GM21526 (cell line): ENCODE measurements at regions not wholly inside any gene's neighbourhood (a gene's known extent, or its start where the extent isn't known, plus 50 kb on each side); places are given as distances from the start of the nearest gene placed in this dataset.
"Not testable (repeated sequence)": the region's sequence is repeated elsewhere in the genome, so short reads cannot be mapped to it uniquely, and the experiment has no call there.

Experiments used
- ATAC-seq: cut with Tn5 transposase; IDR thresholded peaks from one replicate; pipeline ENCODE4 v1.9.1; 2021; ENCODE audit warnings: moderate library complexity; ENCODE audit not compliant: unreplicated experiment, low FRiP score

DNA sequence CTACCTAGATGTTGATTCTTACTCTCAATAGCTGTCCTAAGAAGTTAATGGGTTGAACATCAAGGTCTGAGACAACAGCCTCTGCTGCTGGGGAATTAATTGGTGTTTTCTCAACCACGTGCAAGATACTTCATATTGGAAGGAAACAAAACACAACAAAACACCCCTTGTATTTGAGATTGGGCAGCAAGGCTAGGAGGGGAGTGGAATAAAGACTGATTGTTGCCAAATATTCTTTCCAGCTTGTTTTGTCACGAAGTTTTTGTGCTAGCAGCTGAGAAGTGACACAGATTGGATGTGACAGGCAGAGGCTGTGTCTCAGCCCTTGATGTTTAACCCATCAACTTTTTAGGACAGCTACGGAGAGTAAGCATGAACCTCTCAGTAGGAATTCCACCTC lies 808.4 kb downstream of the IGSF11 start:
- no peak for ATAC-seq

DNA sequence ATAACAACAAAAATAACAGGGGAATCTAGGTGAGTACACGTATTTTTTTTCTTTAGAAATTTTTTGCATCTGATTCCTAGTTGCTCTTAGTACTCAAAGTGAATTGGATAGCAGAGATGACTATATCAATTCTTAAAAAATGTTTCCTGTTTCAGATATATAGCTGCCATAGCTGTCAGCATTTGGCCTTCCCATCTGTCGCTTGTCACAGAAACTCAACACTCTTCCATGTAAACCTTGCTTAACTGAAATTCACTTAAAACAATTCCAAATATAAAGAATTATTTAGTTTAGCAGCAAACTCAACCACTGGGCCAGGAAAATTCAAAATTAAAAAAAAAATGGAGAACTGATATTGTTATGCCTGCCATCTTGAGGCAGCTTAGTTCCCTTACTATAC lies 807.5 kb downstream of the IGSF11 start:
- ATAC-seq: no peak

DNA sequence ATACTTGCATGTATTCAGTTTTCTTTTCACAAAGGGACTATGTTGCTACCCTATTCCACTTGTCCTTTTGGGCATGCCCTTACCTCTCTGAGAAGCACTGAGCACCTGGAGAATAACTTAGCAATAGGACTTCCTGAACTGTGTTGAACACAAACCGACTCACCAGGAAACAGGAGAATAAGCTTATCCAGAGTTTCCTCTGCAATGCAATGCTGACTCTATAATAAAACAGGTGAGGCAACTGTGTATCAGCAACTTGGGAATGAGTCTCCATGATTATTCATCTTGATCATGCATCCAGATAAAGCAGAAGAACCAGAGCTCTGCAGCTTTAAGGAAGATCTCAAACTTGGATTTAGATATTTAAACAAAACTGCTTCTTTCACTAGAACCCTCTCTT lies 806.5 kb downstream of the IGSF11 start:
- ATAC-seq: no peak

DNA sequence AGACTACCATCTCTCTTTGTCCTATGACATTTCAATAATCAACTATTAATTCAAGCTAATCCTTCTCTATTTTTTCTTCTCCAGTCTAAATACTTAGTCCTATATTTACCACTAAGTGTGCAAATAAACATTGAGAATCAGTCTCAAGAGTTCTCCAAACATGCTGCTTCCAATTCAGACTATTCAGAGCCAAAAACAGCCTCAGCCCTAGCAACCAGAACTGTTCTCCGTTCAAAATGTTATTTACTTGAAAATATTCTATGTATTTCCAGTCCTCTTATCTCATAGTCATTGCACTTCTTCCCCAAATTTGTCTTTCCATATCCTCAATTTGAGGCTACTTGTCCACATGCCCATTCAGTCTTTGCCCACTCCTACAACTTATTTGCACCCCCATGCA lies 805.5 kb downstream of the IGSF11 start:
- no peak for ATAC-seq

DNA sequence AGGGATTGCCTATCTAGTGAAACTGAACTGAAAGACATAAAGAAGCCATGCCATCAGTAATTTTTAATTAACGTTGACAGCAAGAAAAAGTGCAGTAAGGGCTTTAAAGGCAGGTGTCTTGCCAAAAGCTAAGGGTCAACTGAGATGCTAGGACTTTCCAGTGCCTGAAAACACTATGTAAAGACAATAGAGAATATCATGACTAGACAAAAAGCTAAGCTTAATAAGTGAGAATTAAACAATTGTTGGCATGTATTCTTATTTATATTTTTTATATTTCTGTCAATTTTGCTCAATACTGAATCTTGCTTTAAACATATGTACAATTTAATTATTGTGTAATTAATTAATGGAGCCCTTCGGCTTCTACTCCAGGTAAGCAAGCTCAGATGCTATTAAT lies 803.1 kb downstream of the IGSF11 start:
- ATAC-seq: no peak

DNA sequence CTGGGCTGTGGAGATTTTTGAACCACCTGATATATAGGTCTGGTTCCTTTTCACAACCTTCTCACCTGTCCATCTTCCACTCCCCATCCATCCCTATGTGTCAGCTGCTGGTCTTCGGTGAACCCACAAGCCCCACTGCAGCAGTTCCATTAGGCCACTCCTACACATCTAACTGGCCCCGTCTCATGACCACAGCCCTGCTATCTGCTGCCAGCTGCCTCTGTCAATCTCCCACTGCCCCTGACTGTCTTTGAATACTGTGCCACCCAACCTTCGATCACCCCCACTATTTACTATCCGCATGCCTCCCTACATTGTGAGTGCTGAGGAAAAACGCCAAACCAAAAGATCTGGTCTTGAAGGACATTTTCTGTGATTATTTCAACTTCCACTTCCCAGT lies 795.4 kb downstream of the IGSF11 start:
- no peak for ATAC-seq

DNA sequence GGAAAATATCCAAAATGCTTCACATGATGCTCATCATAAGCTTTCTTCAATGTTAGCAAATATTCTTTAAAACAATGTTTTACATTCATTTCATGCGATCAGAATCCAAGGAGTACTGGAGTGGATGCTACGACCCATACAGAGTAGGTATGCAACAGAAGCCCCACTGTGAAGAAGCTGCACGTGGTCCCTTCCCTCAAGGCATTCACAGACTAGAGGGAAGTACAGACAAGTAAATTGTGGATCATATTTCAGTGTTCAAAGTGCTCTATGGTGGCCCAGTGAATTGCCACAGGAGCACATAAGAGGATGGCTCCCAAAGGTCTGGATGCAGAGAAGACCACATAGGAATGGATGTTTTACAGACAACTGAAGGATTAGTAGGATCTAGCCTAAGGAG lies 789.9 kb downstream of the IGSF11 start:
- ATAC-seq: no peak

DNA sequence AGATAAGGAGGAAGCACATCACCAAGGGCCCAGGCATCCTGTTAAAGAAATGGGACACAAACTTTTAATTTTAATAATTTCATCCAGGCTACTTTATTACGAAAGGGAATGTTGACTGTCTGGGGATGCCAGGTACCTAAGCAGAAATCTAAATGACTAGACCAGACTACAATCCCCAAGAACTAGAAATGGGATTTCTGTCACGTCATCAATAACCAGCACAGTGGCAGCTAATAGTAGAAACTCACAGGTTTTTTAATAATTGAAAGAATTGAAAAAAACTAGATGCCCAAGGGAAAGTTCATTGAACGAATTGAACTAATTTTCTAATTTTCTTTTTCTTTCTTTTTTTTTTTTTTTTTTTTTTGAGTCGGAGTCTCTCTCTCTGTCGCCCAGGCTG lies 789.3 kb downstream of the IGSF11 start:
- no peak for ATAC-seq

DNA sequence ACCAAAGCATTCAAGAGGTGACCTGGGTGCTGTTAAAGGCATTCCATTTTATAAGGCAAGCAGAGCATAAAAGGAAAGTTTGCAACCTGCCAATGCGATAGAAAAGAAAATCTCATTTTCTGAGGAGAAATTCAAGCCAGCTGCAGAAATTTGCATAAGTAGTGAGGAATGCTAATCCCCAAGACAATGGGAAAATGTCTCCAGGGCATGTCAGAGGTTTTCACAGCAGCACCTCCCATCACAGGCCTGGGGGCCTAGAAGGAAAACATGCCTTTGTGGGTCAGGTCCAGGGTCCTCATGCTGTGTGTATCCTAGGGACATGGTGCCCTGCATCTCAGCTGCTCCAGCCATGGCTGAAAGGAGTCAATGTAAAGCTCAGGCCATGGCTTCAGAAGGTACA lies 775.8 kb downstream of the IGSF11 start:
- ATAC-seq: not testable (repeated sequence)

DNA sequence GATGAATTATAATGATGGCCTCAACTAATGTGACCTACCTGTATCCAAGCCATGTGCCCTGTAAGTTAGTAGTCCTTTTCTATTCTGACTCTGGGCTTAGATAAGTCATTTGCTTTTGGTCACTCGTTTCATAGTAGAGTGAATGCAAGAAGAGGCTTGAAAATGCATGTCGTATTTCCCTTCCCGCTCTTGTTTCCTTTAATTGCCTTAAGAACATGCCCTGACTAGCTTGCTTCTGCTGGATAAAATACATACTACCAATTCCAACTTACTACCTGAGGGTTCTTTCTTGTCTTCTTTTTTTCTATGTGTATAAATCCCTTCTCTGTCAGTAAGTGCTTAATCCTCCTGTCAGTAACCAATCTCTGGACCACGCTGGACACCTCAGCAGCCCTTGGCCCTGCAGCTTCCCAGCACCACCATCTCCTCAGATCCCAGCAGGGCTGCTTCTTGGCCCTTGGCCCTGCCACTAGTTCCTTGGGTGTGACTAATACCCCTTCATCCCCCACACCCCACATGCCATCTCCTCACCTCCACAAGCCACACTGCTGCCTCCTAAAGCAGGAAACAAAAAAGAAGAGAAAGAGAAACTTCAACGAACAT lies 771.7 kb downstream of the IGSF11 start:
- ATAC-seq: no peak

DNA sequence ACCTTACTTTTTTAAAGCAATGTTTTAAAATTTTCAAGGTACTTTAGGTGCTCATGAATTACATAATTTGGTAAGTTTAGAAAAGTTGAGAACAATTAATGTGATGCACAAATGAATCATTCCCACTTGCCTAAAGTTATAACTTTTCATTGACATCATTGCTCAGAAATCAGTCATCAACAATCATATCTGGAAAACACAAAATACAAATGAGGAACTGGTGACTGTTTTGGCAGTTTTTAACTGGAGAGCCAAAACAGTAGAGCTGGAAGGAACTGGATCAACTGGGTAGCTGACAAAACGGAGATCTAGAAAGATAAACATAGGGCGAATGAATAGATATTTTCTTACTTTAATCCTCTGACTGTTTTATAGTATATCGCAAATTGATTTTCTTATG lies 767.1 kb downstream of the IGSF11 start:
- ATAC-seq: no peak

DNA sequence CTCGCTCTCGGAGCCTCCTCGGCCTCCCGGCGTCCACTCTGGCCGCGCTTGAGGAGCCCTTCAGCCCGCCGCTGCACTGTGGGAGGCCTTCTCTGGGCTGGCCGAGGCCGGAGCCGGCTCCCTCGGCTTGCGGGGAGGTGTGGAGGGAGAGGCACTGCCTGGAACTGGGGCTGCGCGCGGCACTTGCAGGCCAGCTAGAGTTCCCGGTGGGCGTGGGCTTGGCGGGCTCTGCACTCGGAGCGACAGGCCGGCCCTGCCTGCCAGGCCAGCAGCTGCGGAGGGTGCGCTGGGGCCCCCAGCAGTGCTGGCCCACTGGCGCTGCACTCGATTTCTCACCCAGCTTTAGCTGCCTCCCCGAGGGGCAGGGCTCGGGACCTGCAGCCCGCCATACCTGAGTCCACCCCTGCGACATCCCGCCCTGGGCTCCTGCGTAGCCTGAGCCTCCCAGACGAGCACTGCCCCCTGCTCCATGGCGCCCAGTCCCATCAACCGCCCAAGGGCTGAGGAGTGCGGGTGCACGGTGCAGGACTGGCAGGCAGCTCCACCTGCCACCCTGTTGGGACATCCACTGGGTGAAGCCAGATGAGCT lies 765.0 kb downstream of the IGSF11 start:
- ATAC-seq: no peak

DNA sequence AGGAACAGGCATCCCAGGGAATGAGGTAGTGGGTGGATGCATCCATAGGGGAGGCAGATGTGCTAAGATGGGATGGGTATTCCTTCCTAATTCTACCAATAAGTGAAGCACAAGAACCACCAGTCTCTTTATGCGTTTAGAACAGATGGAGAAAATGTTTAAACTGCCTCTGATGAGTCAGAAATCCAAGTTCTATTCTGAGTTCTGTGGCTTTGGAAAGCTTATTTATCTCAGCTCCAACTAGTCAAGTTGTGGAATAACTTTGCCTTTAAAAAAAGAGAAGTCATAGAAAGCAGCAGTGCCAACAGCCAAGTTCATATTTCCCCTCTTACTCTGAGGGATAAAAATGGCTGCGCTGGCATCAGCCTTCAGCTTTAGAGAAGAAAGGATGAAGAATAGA lies 761.7 kb downstream of the IGSF11 start:
- ATAC-seq: no peak

DNA sequence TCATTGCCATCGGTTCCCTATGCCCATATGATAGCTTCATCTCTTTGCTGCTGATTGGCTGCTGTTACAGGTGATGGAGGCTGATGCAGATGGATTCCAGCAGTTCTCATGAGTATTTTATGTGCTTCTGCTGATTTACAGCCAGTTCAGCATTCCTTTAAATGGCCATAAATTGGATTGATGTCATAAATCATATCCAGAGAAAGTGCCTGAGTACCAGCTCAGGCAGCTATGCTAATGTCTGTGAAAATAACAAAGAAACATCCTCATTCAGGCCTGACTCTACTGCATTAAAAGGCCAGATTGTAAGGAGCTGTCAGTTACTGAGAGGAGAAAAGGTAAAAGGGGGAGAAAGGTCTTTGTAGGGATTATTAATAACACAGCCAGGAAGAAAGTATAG lies 756.8 kb downstream of the IGSF11 start:
- ATAC-seq: no peak

DNA sequence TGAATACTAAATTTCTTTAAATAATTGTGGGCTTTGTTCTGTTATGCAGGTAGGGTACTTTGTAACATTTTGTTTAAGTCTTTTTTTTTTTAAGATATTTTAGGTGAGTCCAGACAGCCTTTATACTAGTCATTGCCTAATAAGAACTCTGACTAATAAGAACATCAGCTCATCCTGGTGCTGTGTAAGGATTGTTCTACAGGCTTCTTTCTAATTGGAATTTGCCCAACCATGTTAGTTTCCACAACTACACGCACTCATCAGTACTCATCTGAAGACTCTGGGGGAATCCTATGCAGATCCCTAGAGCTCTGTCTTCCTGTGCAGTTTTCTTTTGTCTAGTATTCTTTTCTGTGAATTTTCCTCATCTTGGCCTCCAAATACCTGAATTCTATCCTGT lies 741.8 kb downstream of the IGSF11 start:
- ATAC-seq: no peak

DNA sequence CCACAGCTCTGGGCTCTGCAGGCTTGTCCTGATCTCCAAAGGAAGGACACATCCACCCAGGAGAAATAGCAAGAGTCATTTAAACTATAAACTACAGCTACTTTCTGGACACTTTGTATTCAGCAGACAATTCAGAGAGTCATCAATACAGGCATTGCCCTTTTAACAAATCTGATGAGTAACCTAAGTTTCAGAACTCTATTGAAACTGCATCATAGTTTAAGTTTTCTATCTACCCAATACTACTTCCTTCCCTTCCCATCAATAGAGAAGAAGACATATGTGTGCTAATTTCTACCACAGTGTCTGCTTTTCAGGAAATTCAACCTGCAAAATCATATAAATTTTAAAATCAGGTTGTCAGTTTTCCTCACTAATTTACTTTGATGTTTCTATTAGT lies 736.5 kb downstream of the IGSF11 start:
- ATAC-seq: no peak

DNA sequence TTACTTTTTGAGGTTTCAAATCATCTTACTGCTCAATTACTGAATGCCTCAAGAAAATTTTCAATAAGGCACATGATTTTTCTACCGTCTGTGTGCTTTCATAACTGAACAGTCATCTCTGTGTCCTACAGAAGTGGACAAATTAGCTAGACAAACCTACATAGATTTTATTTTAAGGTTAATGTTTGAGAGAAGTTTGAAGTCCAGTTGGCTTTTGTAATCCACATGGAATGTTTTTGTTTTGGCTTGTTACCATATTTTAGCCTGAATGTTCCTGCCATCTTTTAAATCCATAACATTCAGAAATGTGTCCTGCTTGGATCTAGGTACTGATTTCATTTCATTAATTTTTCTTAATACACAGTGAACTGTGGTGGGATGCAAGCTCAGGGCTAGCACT lies 730.1 kb downstream of the IGSF11 start:
- no peak for ATAC-seq

DNA sequence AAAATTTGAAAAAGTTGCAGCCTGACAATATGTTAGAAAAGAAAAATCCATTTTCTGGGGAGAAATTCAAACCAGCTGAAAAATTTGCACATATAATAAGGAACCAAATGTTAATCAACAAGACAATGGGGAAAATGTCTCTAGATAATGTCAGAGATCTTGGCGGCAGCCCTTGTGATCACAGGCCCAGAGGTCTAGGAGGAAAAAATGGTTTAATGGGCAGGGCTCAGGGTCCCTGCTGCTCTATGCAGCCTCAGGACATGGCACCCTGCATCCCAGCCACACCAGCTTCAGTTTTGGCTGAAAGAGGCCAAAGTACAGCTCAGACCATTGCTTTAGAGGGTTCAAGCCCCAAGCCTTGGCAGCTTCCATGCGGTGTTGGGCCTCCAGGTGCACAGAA lies 701.9 kb downstream of the IGSF11 start:
- ATAC-seq: no peak

DNA sequence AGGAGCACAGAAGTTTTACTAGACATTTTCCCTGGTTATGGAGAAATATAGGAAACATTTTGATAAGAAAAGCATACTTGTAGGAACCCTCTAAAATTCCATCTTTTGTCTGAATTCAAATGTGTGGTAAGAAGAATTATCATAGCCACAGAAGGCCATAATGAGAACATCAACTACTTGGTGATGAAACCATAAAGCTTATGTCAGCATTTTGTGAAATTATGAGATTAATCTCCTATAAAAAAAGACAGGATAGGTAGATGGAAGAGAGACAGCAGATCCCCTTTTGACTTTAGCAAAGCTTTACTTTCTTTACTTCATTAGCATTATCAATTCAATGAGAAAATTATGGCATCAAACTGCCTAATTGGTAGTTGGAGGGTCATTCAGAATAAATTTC lies 697.0 kb downstream of the IGSF11 start:
- no peak for ATAC-seq

DNA sequence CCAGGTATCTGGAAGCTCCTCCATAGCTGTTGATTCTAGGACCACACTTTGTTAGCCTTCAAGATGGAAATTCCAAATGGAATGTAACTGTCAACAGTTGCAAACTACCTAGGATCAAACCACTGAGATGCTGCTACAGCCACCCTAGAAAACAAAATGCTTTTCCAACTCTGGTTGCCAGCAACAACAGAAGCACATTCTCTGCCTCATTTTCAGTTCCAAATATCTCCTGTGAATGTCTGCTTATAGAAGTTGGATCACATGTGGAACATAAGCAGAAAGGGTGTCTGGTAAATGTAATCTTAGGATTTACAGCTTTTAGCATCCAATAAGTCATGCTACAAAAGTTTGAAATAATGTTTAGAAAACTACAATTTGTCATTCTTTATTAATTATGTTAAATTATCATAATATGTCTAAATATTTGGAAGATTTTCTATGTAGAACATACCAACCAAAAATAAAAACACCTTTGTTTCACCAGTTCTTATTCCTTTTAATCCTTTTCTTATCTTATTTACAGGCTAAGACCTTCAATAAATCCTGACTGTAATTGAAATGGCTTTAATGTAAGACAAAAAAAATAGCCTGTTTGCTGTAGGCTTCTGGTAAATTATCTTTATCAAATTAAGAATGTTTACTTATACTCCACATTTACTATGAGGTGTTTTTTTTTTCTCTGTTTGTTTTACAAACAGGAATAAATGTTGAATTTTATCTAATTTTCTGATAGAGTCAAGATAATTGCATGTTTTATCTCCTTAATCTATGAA lies 687.1 kb downstream of the IGSF11 start:
- no peak for ATAC-seq

DNA sequence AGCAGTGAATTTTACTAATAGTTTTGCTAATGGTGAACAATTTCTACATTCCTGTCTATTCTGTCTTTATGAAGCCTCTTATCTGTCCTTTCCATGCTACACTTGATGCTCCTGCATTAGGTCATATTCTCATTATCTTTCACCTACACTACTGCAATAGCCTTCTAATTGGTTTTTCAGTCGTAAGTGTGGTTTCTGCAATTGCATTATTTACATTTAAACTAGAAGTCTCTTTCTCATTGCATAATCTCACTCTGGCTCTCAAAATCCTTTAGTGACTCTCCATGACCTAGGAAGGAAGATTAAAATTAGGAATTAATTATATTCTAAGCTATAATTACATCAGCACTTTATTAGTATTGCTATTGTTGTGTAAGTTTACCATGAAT lies 686.5 kb downstream of the IGSF11 start:
- ATAC-seq: no peak

DNA sequence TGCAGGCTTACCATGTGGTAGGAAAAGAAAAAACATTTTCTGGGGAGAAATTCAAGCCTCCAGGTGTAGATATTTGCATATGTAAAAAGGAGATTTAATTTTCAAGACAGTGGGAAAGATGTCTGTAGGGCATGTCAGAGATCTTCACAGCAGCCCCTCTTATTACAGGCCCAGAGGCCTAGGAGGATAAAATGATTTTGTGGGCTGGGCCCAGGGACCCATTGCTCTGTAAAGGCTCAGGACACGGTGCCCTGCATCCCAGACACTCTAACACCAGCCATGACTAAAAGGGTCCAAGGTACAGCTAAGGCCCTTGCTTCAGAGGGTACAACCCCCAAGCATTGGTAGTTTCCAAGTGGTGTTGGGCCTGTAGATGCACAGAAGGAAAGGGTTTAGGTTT lies 680.1 kb downstream of the IGSF11 start:
- no peak for ATAC-seq
